ENCODE measurements at regions not wholly inside any gene's neighbourhood (a gene's known extent, or its start where the extent isn't known, plus 50 kb on each side); places are given as distances from the start of the nearest gene placed in this dataset.

DNA sequence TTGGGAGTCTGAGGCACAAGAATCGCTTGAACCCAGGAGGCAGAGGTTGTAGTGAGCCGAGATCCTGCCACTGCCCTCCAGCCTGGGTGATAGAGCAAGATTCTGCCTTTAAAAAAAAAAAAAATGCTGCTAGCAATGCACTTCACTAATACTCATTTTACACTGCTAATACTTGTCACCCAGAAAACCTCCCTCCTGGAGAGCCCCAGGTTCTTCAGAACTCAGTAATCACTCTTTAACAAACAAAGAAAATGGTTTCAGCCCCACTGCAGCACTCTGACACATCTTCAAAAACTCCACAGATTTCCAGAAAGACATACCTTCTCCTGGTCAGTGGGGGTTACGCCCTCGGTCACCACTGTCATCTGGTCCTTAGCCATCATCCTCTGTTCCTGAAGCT, 366.7 kb downstream of the SHQ1 start:
- Mint-ChIP-seq H3K27me3 (ENCODE audit: insufficient read depth) (peaks cover 1% of the 10 kb centered on the region), H3K4me1 (peaks cover 9% of the 10 kb centered on the region), H3K4me3 (no peak overlapping the region), H3K9me3 (no peaks in the 10 kb centered on the region), H3K36me3 (ENCODE audit: low read depth) (no peaks in the 10 kb centered on the region), H3K27ac (no peak overlapping the region)
- no peak overlapping the region for H3K27ac ChIP-seq (ENCODE audit: low read depth, low read length)
- H3K36me3 ChIP-seq (ENCODE audit: control insufficient read depth, insufficient read depth, low read length): no peaks in the 10 kb centered on the region
- H3K27me3 ChIP-seq (ENCODE audit: control insufficient read depth, insufficient read depth, low read length, poor library complexity, severe bottlenecking): no peaks in the 10 kb centered on the region
- TF ChIP-seq, protein P1, sequence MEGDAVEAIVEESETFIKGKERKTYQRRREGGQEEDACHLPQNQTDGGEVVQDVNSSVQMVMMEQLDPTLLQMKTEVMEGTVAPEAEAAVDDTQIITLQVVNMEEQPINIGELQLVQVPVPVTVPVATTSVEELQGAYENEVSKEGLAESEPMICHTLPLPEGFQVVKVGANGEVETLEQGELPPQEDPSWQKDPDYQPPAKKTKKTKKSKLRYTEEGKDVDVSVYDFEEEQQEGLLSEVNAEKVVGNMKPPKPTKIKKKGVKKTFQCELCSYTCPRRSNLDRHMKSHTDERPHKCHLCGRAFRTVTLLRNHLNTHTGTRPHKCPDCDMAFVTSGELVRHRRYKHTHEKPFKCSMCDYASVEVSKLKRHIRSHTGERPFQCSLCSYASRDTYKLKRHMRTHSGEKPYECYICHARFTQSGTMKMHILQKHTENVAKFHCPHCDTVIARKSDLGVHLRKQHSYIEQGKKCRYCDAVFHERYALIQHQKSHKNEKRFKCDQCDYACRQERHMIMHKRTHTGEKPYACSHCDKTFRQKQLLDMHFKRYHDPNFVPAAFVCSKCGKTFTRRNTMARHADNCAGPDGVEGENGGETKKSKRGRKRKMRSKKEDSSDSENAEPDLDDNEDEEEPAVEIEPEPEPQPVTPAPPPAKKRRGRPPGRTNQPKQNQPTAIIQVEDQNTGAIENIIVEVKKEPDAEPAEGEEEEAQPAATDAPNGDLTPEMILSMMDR (conservative IDR thresholded peaks at IDR 0.05): no peak
- WGBS, 2 experiments (ENCODE audit: insufficient coverage in 1 of 2, insufficient read length in 1 of 2): 95 to 100% methylated on average over 4 of the region's 4 CpGs
- no peaks in the 10 kb centered on the region for H3K4me1 ChIP-seq (ENCODE audit: control insufficient read depth, insufficient read depth, low read length)
- no peaks in the 10 kb centered on the region for H3K9me3 ChIP-seq (ENCODE audit: control insufficient read depth, low read length)
- no peak overlapping the region for H3K4me3 ChIP-seq (ENCODE audit: low read length)
- no peak overlapping the region for H3K9ac ChIP-seq (ENCODE audit: extremely low read depth, low read length, poor library complexity, severe bottlenecking)
- DNase-seq: no peak

DNA sequence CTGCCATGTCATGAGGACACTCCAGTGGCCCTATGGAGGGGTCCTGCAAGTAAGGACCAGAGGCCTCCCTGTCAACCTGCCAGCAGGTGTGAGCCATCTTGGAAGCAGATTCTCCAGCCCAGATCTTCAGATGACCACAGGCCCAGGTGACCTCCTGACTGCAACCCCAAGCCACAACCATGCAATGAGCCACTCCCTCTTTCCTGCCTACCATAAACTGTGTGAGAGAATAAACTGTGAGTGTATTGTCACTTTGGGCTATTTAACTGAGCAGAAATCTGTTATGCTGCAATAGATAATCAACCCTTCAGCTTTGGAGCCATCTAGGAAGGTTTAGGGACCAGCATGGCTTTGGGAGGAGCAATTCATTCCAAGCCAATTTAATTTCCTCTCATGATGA, 367.9 kb downstream of the SHQ1 start:
- no peak for DNase-seq
- no peak overlapping the region for H3K27ac ChIP-seq (ENCODE audit: low read depth, low read length)
- H3K4me1 ChIP-seq (ENCODE audit: control insufficient read depth, insufficient read depth, low read length): no peaks in the 10 kb centered on the region
- TF ChIP-seq, protein P1 (conservative IDR thresholded peaks at IDR 0.05): no peak
- no peak overlapping the region for H3K9ac ChIP-seq (ENCODE audit: extremely low read depth, low read length, poor library complexity, severe bottlenecking)
- H3K36me3 Mint-ChIP-seq (ENCODE audit: low read depth): no peaks in the 10 kb centered on the region
- no peaks in the 10 kb centered on the region for H3K36me3 ChIP-seq (ENCODE audit: control insufficient read depth, insufficient read depth, low read length)
- no peak overlapping the region for H3K4me3 ChIP-seq (ENCODE audit: low read length)
- H3K4me3 Mint-ChIP-seq: no peak overlapping the region
- H3K27me3 Mint-ChIP-seq (ENCODE audit: insufficient read depth): peaks cover 2% of the 10 kb centered on the region
- no peaks in the 10 kb centered on the region for H3K27me3 ChIP-seq (ENCODE audit: control insufficient read depth, insufficient read depth, low read length, poor library complexity, severe bottlenecking)
- H3K9me3 Mint-ChIP-seq: no peaks in the 10 kb centered on the region
- peaks cover 9% of the 10 kb centered on the region for H3K4me1 Mint-ChIP-seq
- H3K27ac Mint-ChIP-seq: no peak overlapping the region
- no peaks in the 10 kb centered on the region for H3K9me3 ChIP-seq (ENCODE audit: control insufficient read depth, low read length)

DNA sequence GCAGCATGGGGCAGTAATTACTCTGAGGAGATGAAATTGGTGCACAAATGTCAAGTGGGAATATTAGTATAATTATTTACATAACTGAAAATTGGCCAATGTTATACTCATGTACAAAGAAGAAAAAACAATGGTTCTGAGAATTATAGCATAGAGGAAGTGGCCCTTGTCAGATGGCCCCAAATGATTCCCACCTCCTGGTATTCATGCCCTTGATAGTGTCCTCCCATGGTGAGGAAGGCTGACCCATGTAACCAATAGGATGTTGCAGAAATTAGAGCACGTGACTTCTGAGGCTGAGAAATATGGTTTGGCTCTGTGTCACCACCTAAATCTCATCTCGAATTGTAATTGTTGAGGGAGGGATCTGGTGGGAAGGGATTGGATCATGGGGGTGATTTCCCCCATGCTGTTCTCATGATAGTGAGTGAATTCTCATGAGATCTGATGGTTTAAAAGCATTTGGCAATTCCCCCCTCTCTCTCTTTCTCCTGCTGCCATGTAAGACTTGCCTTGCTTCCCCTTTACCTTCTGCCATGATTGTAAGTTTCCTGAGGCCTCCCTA, 368.5 kb downstream of the SHQ1 start:
- 93 to 95% methylated on average over 2 of the region's 2 CpGs for WGBS, 2 experiments (ENCODE audit: insufficient coverage in 1 of 2, insufficient read length in 1 of 2)
- Mint-ChIP-seq H3K36me3 (ENCODE audit: low read depth) (no peaks in the 10 kb centered on the region), H3K4me3 (no peak overlapping the region), H3K9me3 (no peaks in the 10 kb centered on the region), H3K27ac (no peak overlapping the region), H3K4me1 (peaks cover 9% of the 10 kb centered on the region), H3K27me3 (ENCODE audit: insufficient read depth) (peaks cover 2% of the 10 kb centered on the region)
- Histone ChIP-seq H3K4me3 (ENCODE audit: low read length) (no peak overlapping the region), H3K9me3 (ENCODE audit: control insufficient read depth, low read length) (no peaks in the 10 kb centered on the region), H3K4me1 (ENCODE audit: control insufficient read depth, insufficient read depth, low read length) (no peaks in the 10 kb centered on the region), H3K27me3 (ENCODE audit: control insufficient read depth, insufficient read depth, low read length, poor library complexity, severe bottlenecking) (no peaks in the 10 kb centered on the region), H3K27ac (ENCODE audit: low read depth, low read length) (no peak overlapping the region), H3K9ac (ENCODE audit: extremely low read depth, low read length, poor library complexity, severe bottlenecking) (no peak overlapping the region), H3K36me3 (ENCODE audit: control insufficient read depth, insufficient read depth, low read length) (no peaks in the 10 kb centered on the region)
- DNase-seq: no peak
- TF ChIP-seq, protein P1 (conservative IDR thresholded peaks at IDR 0.05): no peak
